ENCODE measurements at regions not wholly inside any gene's neighbourhood (a gene's known extent, or its start where the extent isn't known, plus 50 kb on each side); places are given as distances from the start of the nearest gene placed in this dataset.

- no peak overlapping the region for H3K4me3 ChIP-seq
- TF ChIP-seq POLR2A (IDR thresholded peaks at IDR 0.05) (no peak), CTCF (IDR thresholded peaks at IDR 0.05) (no peak)
- H3K27me3 ChIP-seq = no peaks in the 10 kb centered on the region
- no peaks in the 10 kb centered on the region for H3K36me3 ChIP-seq
- H3K27ac ChIP-seq = no peak overlapping the region
- no peak for DNase-seq
- H3K4me1 ChIP-seq = no peaks in the 10 kb centered on the region
- peaks cover 0 to 5% (median 0%) of the 10 kb centered on the region in 3 donors for H3K9me3 ChIP-seq
- 65 to 81% methylated on average over 2 to 4 of the region's 4 CpGs for WGBS, 2 donors
- intact Hi-C loops (cut with DNase I) = no loop called here
Measured at GRCh38 chr10:44714451-44714850, 196.7 kb upstream of the TMEM72 start.

GRCh38 chr10:44715136-44715535 lies 196.0 kb upstream of the TMEM72 start:
- intact Hi-C loops (cut with DNase I) = no loop called here
- no peak for DNase-seq
- H3K27me3 ChIP-seq = no peaks in the 10 kb centered on the region
- H3K36me3 ChIP-seq = no peaks in the 10 kb centered on the region
- TF ChIP-seq POLR2A (IDR thresholded peaks at IDR 0.05) = no peak
- no peak for TF ChIP-seq CTCF (IDR thresholded peaks at IDR 0.05)
- no peak overlapping the region for H3K4me3 ChIP-seq
- 64 to 81% methylated on average over 5 of the region's 5 CpGs for WGBS, 2 donors
- H3K4me1 ChIP-seq = no peaks in the 10 kb centered on the region
- H3K27ac ChIP-seq = no peak overlapping the region
- peaks cover 0 to 5% (median 0%) of the 10 kb centered on the region in 3 donors for H3K9me3 ChIP-seq

- no peak for TF ChIP-seq CTCF (IDR thresholded peaks at IDR 0.05)
- TF ChIP-seq POLR2A (IDR thresholded peaks at IDR 0.05) = no peak
- peaks cover 0 to 5% (median 0%) of the 10 kb centered on the region in 3 donors for H3K9me3 ChIP-seq
- no peak for DNase-seq
- H3K4me1 ChIP-seq = no peaks in the 10 kb centered on the region
- H3K4me3 ChIP-seq = no peak overlapping the region
- intact Hi-C loops (cut with DNase I) = no loop called here
- H3K27ac ChIP-seq = no peak overlapping the region
- H3K27me3 ChIP-seq = no peaks in the 10 kb centered on the region
- no peaks in the 10 kb centered on the region for H3K36me3 ChIP-seq
- whole genome bisulfite sequencing, 2 donors = 33 to 34% methylated on average over 3 to 4 of the region's 4 CpGs
Measured at GRCh38 chr10:44716470-44717015, 194.6 kb upstream of the TMEM72 start.

- peaks cover 0 to 5% (median 0%) of the 10 kb centered on the region in 3 donors for H3K9me3 ChIP-seq
- H3K27me3 ChIP-seq = no peaks in the 10 kb centered on the region
- intact Hi-C loops (cut with DNase I) = no loop called here
- TF ChIP-seq POLR2A (IDR thresholded peaks at IDR 0.05) (no peak), CTCF (IDR thresholded peaks at IDR 0.05) (no peak)
- no peak overlapping the region for H3K27ac ChIP-seq
- no peak for DNase-seq
- H3K4me1 ChIP-seq = no peaks in the 10 kb centered on the region
- H3K36me3 ChIP-seq = no peaks in the 10 kb centered on the region
- no peak overlapping the region for H3K4me3 ChIP-seq
- WGBS, 2 donors = 65 to 68% methylated on average over 3 of the region's 3 CpGs
Measured at GRCh38 chr10:44723082-44723481, 188.1 kb upstream of the TMEM72 start.

- no peak for DNase-seq
- H3K27ac ChIP-seq = no peak overlapping the region
- TF ChIP-seq CTCF (IDR thresholded peaks at IDR 0.05) (no peak), POLR2A (IDR thresholded peaks at IDR 0.05) (no peak)
- 43 to 54% methylated on average over 7 of the region's 7 CpGs for WGBS, 2 donors
- H3K27me3 ChIP-seq = no peaks in the 10 kb centered on the region
- H3K36me3 ChIP-seq = no peaks in the 10 kb centered on the region
- peaks cover 0 to 3% (median 0%) of the 10 kb centered on the region in 3 donors for H3K9me3 ChIP-seq
- no peaks in the 10 kb centered on the region for H3K4me1 ChIP-seq
- no peak overlapping the region for H3K4me3 ChIP-seq
- intact Hi-C loops (cut with DNase I) = no loop called here
Measured at GRCh38 chr10:44723619-44724325, 187.4 kb upstream of the TMEM72 start.

All from esophagus squamous epithelium (tissue), 5 donors.